HG02571 (cell line): ENCODE measurements at regions not wholly inside any gene's neighbourhood (a gene's known extent, or its start where the extent isn't known, plus 50 kb on each side); places are given as distances from the start of the nearest gene placed in this dataset.
"Not testable (repeated sequence)": the region's sequence is repeated elsewhere in the genome, so short reads cannot be mapped to it uniquely, and the experiment has no call there.

ENCODE experiments used
- ATAC-seq: cut with Tn5 transposase; IDR thresholded peaks from one replicate; pipeline ENCODE4 v1.9.1; 2021; ENCODE audit warnings: mild to moderate bottlenecking, moderate library complexity; ENCODE audit not compliant: unreplicated experiment

- no peak for ATAC-seq
These were observed 281.8 kb upstream of the ZNF507 start for GRCh38 chr19:32063601-32064000.

- no peak for ATAC-seq
These were observed 279.4 kb upstream of the ZNF507 start for GRCh38 chr19:32066056-32066455.

- no peak for ATAC-seq
These were observed 277.7 kb upstream of the ZNF507 start for GRCh38 chr19:32067685-32068084.

GRCh38 chr19:32068793-32069192, 276.6 kb upstream of the ZNF507 start:
- ATAC-seq = no peak

GRCh38 chr19:32070101-32070500, 275.3 kb upstream of the ZNF507 start:
- ATAC-seq = no peak

- ATAC-seq = no peak
These were observed 263.4 kb upstream of the ZNF507 start for GRCh38 chr19:32082028-32082427.

GRCh38 chr19:32084756-32085363, 260.6 kb upstream of the ZNF507 start:
- not testable (repeated sequence) for ATAC-seq

GRCh38 chr19:32091241-32091640, 254.2 kb upstream of the ZNF507 start:
- ATAC-seq = no peak

- no peak for ATAC-seq
These were observed 248.4 kb upstream of the ZNF507 start for GRCh38 chr19:32097011-32097410.

GRCh38 chr19:32097620-32098019, 247.8 kb upstream of the ZNF507 start:
- no peak for ATAC-seq

- ATAC-seq = no peak
These were observed 246.4 kb upstream of the ZNF507 start for GRCh38 chr19:32098968-32099367.

- ATAC-seq = no peak
These were observed 244.2 kb upstream of the ZNF507 start for GRCh38 chr19:32101206-32101605.

GRCh38 chr19:32103541-32103940, 241.9 kb upstream of the ZNF507 start:
- ATAC-seq = no peak

- ATAC-seq = no peak
These were observed 241.1 kb upstream of the ZNF507 start for GRCh38 chr19:32104153-32104849.

GRCh38 chr19:32104850-32105235, 240.6 kb upstream of the ZNF507 start:
- ATAC-seq = no peak

GRCh38 chr19:32105527-32106310, 239.7 kb upstream of the ZNF507 start:
- no peak for ATAC-seq

- no peak for ATAC-seq
These were observed 223.2 kb upstream of the ZNF507 start for GRCh38 chr19:32122258-32122657.

GRCh38 chr19:32123355-32123940, 222.0 kb upstream of the ZNF507 start:
- no peak for ATAC-seq

- ATAC-seq = no peak
These were observed 220.8 kb upstream of the ZNF507 start for GRCh38 chr19:32124585-32124984.

GRCh38 chr19:32129141-32129540, 216.3 kb upstream of the ZNF507 start:
- no peak for ATAC-seq

GRCh38 chr19:32130332-32130731, 215.1 kb upstream of the ZNF507 start:
- no peak for ATAC-seq

- no peak for ATAC-seq
These were observed 214.4 kb upstream of the ZNF507 start for GRCh38 chr19:32131005-32131404.
